ENCODE measurements at regions not wholly inside any gene's neighbourhood (a gene's known extent, or its start where the extent isn't known, plus 50 kb on each side); places are given as distances from the start of the nearest gene placed in this dataset.

GRCh38 chr3:24661175-24661584 lies 166.5 kb upstream of the THRB start:
- TF ChIP-seq CTCF (IDR thresholded peaks at IDR 0.05) (no peak), ZFX (IDR thresholded peaks at IDR 0.05; ENCODE audit: borderline replicate concordance) (no peak)
- H3K27ac ChIP-seq, result no peak overlapping the region

- TF ChIP-seq ZFX (IDR thresholded peaks at IDR 0.05; ENCODE audit: borderline replicate concordance), result no peak
- no peak for TF ChIP-seq CTCF (IDR thresholded peaks at IDR 0.05)
- H3K27ac ChIP-seq, result no peak overlapping the region
Measured at GRCh38 chr3:24662449-24663345, 168.0 kb upstream of the THRB start.

GRCh38 chr3:24663406-24663805 lies 168.8 kb upstream of the THRB start:
- no peak overlapping the region for H3K27ac ChIP-seq
- TF ChIP-seq CTCF (IDR thresholded peaks at IDR 0.05), result no peak
- TF ChIP-seq ZFX (IDR thresholded peaks at IDR 0.05; ENCODE audit: borderline replicate concordance), result no peak

DNA sequence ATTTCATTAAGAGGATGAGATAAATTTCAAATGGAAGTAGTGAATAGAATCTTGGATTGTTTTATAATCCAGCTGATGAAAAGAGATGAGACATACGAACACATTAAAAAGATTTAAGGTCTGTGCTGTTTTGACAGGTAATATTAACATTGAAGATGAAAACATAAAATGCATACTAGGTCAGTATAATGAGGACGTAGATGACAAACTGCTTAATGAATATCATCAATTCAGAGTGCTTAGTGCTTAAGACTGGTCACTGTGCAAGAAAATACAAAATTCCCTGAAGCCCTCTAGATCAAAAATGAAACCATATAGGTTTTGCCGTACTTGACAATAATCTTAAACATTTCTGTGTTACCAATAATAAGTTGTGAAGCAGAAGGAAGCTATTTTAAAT lies 173.4 kb upstream of the THRB start:
- H3K27ac ChIP-seq, result no peak overlapping the region
- TF ChIP-seq ZFX (IDR thresholded peaks at IDR 0.05; ENCODE audit: borderline replicate concordance), result no peak
- TF ChIP-seq CTCF (IDR thresholded peaks at IDR 0.05), result no peak

DNA sequence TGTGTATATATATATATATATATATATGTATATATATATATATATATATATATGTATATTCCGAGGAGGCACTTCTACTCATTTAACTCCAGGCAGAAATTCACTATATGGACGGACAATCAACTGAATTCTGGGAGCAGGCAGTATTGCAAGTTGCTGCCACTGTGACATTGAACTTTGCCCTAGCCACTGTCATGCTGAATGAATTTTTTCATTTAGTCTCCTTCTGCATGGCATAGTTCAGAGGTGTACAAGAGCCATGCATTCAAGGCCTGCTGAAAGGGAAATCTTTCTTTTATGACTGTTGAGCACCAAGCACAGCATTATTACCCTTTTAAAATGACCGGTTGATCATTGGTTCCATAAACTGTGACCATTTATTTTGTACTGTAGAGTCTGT lies 176.2 kb upstream of the THRB start:
- H3K27ac ChIP-seq, result no peak overlapping the region
- TF ChIP-seq ZFX (IDR thresholded peaks at IDR 0.05; ENCODE audit: borderline replicate concordance), result no peak
- TF ChIP-seq CTCF (IDR thresholded peaks at IDR 0.05), result no peak

DNA sequence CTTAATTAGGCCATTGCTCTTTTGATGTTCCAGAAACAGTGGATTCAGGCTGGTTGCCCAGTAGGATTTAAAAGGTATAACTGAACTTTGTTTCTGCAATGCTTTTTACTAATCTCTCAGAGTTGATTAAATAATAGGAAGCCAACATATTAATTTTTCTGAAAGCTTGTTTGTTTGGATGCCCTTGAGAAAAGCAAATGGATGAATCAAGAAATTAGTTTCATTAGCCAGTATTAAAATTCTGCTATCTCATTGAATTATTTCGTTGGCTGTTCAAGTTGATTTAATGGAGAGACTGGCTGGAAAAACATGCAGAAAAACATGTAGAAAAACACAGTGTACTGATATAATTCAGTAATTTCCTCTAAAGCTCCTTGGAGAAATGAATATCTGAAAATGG lies 178.9 kb upstream of the THRB start:
- no peak overlapping the region for H3K27ac ChIP-seq
- TF ChIP-seq CTCF (IDR thresholded peaks at IDR 0.05), result no peak
- TF ChIP-seq ZFX (IDR thresholded peaks at IDR 0.05; ENCODE audit: borderline replicate concordance), result no peak

DNA sequence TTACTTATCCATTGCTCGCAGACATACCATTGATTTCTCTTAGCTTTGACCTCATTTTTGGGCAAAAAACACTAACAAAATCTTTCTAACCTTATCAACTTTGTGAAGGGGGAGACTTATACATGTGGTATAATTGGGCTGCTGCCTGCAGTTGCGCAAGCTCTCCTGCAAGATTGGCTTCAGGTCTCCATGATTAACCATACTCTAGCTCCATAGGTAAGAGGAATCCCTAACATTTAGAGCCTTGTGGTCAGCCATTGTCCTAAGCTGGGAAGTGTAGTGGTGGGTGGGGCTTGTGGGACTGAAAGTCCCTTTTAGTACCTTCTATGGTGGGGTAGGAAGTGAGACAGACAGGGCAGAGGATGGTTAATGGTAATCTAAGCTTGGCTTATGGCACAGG lies 179.6 kb upstream of the THRB start:
- H3K27ac ChIP-seq, result no peak overlapping the region
- no peak for TF ChIP-seq CTCF (IDR thresholded peaks at IDR 0.05)
- TF ChIP-seq ZFX (IDR thresholded peaks at IDR 0.05; ENCODE audit: borderline replicate concordance), result no peak
